ENCODE measurements at regions not wholly inside any gene's neighbourhood (a gene's known extent, or its start where the extent isn't known, plus 50 kb on each side); places are given as distances from the start of the nearest gene placed in this dataset.

DNA sequence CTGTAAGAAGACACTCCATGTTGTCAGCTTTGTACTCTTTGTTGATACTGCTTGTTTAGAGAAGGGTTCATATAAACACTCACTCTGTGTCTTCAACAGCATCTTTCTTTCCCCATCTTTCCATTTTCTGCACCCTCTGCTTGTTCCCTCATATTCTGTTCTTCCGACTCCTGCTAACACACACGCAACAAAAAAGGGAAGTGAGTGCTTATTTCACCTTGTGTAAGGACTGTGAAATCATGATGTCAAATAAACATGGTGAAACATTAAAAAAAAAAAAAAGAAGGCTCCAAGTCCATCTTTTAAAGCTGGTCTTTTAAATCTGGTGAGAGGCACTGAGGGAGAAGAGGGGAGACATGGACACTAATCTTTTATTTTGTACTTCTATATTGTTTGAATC, 145.4 kb downstream of the RPAP3 start (continued):
- TF ChIP-seq, protein P1, sequence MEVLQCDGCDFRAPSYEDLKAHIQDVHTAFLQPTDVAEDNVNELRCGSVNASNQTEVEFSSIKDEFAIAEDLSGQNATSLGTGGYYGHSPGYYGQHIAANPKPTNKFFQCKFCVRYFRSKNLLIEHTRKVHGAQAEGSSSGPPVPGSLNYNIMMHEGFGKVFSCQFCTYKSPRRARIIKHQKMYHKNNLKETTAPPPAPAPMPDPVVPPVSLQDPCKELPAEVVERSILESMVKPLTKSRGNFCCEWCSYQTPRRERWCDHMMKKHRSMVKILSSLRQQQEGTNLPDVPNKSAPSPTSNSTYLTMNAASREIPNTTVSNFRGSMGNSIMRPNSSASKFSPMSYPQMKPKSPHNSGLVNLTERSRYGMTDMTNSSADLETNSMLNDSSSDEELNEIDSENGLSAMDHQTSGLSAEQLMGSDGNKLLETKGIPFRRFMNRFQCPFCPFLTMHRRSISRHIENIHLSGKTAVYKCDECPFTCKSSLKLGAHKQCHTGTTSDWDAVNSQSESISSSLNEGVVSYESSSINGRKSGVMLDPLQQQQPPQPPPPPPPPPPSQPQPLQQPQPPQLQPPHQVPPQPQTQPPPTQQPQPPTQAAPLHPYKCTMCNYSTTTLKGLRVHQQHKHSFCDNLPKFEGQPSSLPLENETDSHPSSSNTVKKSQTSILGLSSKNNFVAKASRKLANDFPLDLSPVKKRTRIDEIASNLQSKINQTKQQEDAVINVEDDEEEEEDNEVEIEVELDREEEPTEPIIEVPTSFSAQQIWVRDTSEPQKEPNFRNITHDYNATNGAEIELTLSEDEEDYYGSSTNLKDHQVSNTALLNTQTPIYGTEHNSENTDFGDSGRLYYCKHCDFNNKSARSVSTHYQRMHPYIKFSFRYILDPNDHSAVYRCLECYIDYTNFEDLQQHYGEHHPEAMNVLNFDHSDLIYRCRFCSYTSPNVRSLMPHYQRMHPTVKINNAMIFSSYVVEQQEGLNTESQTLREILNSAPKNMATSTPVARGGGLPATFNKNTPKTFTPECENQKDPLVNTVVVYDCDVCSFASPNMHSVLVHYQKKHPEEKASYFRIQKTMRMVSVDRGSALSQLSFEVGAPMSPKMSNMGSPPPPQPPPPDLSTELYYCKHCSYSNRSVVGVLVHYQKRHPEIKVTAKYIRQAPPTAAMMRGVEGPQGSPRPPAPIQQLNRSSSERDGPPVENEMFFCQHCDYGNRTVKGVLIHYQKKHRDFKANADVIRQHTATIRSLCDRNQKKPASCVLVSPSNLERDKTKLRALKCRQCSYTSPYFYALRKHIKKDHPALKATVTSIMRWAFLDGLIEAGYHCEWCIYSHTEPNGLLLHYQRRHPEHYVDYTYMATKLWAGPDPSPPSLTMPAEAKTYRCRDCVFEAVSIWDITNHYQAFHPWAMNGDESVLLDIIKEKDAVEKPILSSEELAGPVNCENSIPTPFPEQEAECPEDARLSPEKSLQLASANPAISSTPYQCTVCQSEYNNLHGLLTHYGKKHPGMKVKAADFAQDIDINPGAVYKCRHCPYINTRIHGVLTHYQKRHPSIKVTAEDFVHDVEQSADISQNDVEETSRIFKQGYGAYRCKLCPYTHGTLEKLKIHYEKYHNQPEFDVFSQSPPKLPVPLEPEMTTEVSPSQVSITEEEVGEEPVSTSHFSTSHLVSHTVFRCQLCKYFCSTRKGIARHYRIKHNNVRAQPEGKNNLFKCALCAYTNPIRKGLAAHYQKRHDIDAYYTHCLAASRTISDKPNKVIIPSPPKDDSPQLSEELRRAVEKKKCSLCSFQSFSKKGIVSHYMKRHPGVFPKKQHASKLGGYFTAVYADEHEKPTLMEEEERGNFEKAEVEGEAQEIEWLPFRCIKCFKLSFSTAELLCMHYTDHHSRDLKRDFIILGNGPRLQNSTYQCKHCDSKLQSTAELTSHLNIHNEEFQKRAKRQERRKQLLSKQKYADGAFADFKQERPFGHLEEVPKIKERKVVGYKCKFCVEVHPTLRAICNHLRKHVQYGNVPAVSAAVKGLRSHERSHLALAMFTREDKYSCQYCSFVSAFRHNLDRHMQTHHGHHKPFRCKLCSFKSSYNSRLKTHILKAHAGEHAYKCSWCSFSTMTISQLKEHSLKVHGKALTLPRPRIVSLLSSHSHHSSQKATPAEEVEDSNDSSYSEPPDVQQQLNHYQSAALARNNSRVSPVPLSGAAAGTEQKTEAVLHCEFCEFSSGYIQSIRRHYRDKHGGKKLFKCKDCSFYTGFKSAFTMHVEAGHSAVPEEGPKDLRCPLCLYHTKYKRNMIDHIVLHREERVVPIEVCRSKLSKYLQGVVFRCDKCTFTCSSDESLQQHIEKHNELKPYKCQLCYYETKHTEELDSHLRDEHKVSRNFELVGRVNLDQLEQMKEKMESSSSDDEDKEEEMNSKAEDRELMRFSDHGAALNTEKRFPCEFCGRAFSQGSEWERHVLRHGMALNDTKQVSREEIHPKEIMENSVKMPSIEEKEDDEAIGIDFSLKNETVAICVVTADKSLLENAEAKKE (CRISPR knock-in tag; IDR thresholded peaks at IDR 0.05), result no peak
- TF ChIP-seq CREB1 (CRISPR knock-in tag; IDR thresholded peaks at IDR 0.05; ENCODE audit: low read depth), result no peak

DNA sequence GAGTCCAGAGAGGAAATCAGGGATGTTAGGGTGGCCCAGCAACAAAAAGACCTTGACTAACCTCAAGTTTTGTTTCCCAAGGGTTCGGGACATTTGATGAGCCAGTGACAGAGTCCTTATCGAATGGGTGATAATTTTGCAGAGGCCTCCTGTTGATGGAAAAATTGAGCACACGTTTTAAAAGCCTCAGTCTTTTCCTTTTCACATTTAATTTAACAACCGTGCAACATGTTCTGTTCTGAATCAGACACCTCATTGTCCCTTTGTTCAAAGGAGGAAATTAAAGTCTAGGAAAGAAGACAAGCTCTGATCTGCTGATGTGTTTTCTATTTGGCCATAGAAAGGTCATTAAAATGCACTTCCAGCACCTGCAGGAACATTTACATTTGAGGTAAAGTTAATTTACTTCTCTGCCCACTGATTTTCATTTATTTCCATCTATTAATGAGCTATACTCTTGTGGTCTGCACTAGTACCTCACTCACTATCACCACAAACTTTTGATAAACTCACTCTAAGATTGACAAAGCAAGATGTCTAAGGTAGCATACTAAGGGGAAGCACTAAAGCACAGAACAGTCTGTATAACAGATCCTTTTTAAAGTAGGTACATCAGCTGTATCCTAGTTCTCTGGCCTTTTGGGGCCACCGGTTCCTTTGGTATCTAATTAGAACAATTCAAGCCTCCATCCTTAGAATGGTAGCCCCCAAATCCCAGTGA, 147.0 kb downstream of the RPAP3 start:
- Histone ChIP-seq H3K9me2 (ENCODE audit: insufficient read depth) (peaks cover 10% of the 10 kb centered on the region; the same call in 1 of the 2 replicates), H3K27me3 (ENCODE audit: insufficient read depth) (no peaks in the 10 kb centered on the region), H3K36me3 (ENCODE audit: insufficient read depth) (peaks cover 4% of the 10 kb centered on the region; the same call in 1 of the 2 replicates), H3K4me3 (no peak overlapping the region), H4K20me1 (replicated peaks; ENCODE audit: insufficient read depth) (no peaks in the 10 kb centered on the region), H2AFZ (no peak overlapping the region), H3K4me1 (ENCODE audit: insufficient read depth) (no peaks in the 10 kb centered on the region), H3K27ac (ENCODE audit: low read depth) (no peak overlapping the region), H3K79me2 (replicated peaks; ENCODE audit: insufficient read depth) (no peaks in the 10 kb centered on the region), H3F3A (replicated peaks; ENCODE audit: low read depth) (no peaks in the 10 kb centered on the region), H3K4me2 (no peak overlapping the region)
- Mint-ChIP-seq H3K4me3 (no peak overlapping the region), H3K27me3 (ENCODE audit: insufficient read depth, low read depth, poor library complexity) (no peaks in the 10 kb centered on the region), H3K9me3 (peaks cover 13% of the 10 kb centered on the region), H3K4me1 (peaks cover 4% of the 10 kb centered on the region), H3K27ac (no peak overlapping the region), H3K36me3 (ENCODE audit: low read depth) (peaks cover 10% of the 10 kb centered on the region)
- no peak for ATAC-seq
- DNase-seq (ENCODE audit: low spot score), result no peak
- TF ChIP-seq, protein P1 (CRISPR knock-in tag; IDR thresholded peaks at IDR 0.05), result no peak
- TF ChIP-seq, protein P2, sequence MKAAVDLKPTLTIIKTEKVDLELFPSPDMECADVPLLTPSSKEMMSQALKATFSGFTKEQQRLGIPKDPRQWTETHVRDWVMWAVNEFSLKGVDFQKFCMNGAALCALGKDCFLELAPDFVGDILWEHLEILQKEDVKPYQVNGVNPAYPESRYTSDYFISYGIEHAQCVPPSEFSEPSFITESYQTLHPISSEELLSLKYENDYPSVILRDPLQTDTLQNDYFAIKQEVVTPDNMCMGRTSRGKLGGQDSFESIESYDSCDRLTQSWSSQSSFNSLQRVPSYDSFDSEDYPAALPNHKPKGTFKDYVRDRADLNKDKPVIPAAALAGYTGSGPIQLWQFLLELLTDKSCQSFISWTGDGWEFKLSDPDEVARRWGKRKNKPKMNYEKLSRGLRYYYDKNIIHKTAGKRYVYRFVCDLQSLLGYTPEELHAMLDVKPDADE (IDR thresholded peaks at IDR 0.05), result no peak
- TF ChIP-seq CREB1 (CRISPR knock-in tag; IDR thresholded peaks at IDR 0.05; ENCODE audit: low read depth) (no peak), EZH2phosphoT487 (IDR thresholded peaks at IDR 0.05; ENCODE audit: unreplicated experiment) (no peak), ZNF331 (CRISPR knock-in tag; IDR thresholded peaks at IDR 0.05; ENCODE audit: low read depth) (no peak), NANOG (IDR thresholded peaks at IDR 0.05; ENCODE audit: borderline replicate concordance) (no peak)

All from GM23338 (cell line).